ENCODE measurements at regions not wholly inside any gene's neighbourhood (a gene's known extent, or its start where the extent isn't known, plus 50 kb on each side); places are given as distances from the start of the nearest gene placed in this dataset.

DNA sequence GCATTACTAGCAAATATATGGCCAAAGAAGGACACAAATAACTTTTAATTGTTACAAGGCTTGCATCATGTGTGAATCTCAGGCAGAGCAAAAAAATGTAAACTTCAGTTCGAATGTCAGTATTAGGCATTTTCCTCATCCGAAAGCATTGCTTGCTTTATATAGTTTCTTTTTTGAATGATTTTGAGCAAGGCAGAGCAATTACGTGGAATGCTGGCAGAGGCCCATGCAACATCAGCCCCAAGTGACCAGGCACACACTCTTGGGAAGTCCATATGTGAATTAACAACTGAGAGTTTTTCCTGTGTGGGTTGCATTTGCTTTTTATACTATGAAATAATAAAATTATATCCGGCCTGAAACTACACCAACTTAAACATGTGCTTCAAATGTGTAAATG, 274.8 kb downstream of the PTPRC start:
- no peak overlapping the region for H3K27ac Mint-ChIP-seq (ENCODE audit: unreplicated experiment)
- Histone ChIP-seq H4K20me1 (ENCODE audit: insufficient read depth, low read length) (peaks cover 95% of the 10 kb centered on the region), H3K27ac (ENCODE audit: low read depth, low read length) (no peak overlapping the region), H2AFZ (ENCODE audit: low read depth, low read length) (no peak overlapping the region), H3K27me3 (ENCODE audit: insufficient read depth, low read length) (no peaks in the 10 kb centered on the region), H3K36me3 (ENCODE audit: insufficient read depth, low read length) (peaks cover 26% of the 10 kb centered on the region), H3K4me1 (ENCODE audit: insufficient read depth, low read length) (peaks cover 26% of the 10 kb centered on the region), H3K4me3 (ENCODE audit: insufficient read depth, low read depth, low read length) (no peak overlapping the region), H3K79me2 (ENCODE audit: insufficient read depth, low read length) (peaks cover 100% of the 10 kb centered on the region), H3K9ac (ENCODE audit: low read length) (no peak overlapping the region), H3K9me3 (ENCODE audit: insufficient read depth, low read depth, low read length) (no peaks in the 10 kb centered on the region), H3K4me2 (ENCODE audit: low read length) (no peak overlapping the region)
- peaks cover 19% of the 10 kb centered on the region for H3K36me3 Mint-ChIP-seq (ENCODE audit: low read depth, unreplicated experiment)
- DNase-seq (ENCODE audit: low read depth) (no peak), FAIRE-seq (no peak)
- no peak for TF ChIP-seq CTCF (IDR thresholded peaks at IDR 0.05; ENCODE audit: insufficient read depth, low read depth, low read length)
- TF ChIP-seq EZH2 (IDR thresholded peaks at IDR 0.05; ENCODE audit: insufficient read depth, low read length), result no peak
- H3K27me3 Mint-ChIP-seq (ENCODE audit: low read depth, unreplicated experiment), result no peaks in the 10 kb centered on the region
- H3K4me3 Mint-ChIP-seq (ENCODE audit: unreplicated experiment), result no peak overlapping the region
- H3K4me1 Mint-ChIP-seq (ENCODE audit: low read depth, unreplicated experiment), result peaks cover 75% of the 10 kb centered on the region
- peaks cover 2% of the 10 kb centered on the region for H3K9me3 Mint-ChIP-seq (ENCODE audit: unreplicated experiment)

DNA sequence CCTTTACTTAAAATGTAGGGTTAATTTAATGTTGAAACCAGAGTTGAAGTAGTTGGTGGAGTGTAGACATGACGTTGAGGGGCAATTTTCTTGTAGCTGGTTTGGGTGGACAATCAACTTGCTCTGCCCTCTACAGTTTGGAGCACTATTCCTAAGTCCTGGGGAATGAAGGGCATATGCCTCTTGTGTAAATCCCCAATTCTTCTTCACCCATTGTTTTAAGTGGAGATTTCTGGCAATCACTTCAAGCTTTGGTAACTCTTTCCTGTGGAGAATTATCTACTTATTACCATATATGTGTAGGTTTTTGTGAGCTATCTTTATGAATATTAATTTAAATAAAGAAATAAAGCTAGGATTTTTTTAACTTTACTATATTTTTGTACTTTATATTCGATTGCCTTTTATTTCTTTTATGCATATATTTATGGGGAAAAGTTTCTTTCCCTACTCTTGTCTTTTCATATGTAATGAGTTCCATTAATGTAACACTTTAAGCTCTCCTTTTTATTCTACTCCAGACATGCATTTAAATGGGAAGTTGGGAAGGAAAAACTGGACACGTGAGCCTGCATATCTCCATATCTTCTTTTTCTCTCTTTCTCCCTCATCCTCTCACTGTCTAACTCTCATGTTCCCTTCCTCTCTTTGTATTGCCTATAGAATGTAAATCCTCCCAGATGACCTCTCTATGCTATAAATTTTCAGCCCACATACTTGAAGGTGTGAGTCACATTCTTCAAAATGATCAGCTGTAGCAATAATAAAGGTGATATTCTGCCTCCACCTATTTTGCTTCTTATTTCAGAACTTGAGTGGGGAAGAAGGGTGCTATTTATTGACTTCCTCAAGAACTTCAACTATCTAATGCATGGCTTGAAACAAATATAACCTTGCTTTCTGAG, 276.7 kb downstream of the PTPRC start:
- Histone ChIP-seq H3K4me3 (ENCODE audit: insufficient read depth, low read depth, low read length) (no peak overlapping the region), H4K20me1 (ENCODE audit: insufficient read depth, low read length) (peaks cover 99% of the 10 kb centered on the region), H3K9ac (ENCODE audit: low read length) (no peak overlapping the region), H2AFZ (ENCODE audit: low read depth, low read length) (no peak overlapping the region), H3K9me3 (ENCODE audit: insufficient read depth, low read depth, low read length) (no peaks in the 10 kb centered on the region), H3K4me2 (ENCODE audit: low read length) (peak overlapping the region; percentile 16), H3K27me3 (ENCODE audit: insufficient read depth, low read length) (no peaks in the 10 kb centered on the region), H3K4me1 (ENCODE audit: insufficient read depth, low read length) (peaks cover 25% of the 10 kb centered on the region), H3K36me3 (ENCODE audit: insufficient read depth, low read length) (peaks cover 33% of the 10 kb centered on the region), H3K79me2 (ENCODE audit: insufficient read depth, low read length) (peaks cover 100% of the 10 kb centered on the region), H3K27ac (ENCODE audit: low read depth, low read length) (no peak overlapping the region)
- FAIRE-seq (no peak), DNase-seq (ENCODE audit: low read depth) (no peak)
- TF ChIP-seq EZH2 (IDR thresholded peaks at IDR 0.05; ENCODE audit: insufficient read depth, low read length), result no peak
- no peak for TF ChIP-seq CTCF (IDR thresholded peaks at IDR 0.05; ENCODE audit: insufficient read depth, low read depth, low read length)
- Mint-ChIP-seq H3K27me3 (ENCODE audit: low read depth, unreplicated experiment) (no peaks in the 10 kb centered on the region), H3K27ac (ENCODE audit: unreplicated experiment) (peak overlapping the region; percentile 66), H3K4me1 (ENCODE audit: low read depth, unreplicated experiment) (peaks cover 81% of the 10 kb centered on the region), H3K4me3 (ENCODE audit: unreplicated experiment) (peak overlapping the region; percentile 13), H3K36me3 (ENCODE audit: low read depth, unreplicated experiment) (peaks cover 19% of the 10 kb centered on the region), H3K9me3 (ENCODE audit: unreplicated experiment) (peaks cover 2% of the 10 kb centered on the region)

DNA sequence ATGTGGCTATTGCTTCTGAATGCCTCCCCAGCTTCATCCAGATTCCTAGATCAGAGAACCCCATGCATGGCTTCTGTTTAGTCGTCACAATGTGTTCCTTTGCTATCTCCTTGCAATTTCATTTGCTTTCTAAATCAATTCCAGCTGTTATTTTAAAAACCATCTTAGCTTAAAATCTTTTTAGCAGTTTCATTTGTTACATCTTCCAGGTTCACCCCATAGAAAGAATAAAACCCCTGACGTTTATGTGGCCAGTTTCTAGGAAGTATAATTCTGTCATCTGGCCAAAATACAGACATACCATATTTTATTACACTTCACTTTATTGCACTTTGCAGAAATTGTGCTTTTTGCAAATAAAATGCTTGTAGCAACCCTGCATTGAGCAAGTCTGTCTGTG, 278.4 kb downstream of the PTPRC start:
- Mint-ChIP-seq H3K36me3 (ENCODE audit: low read depth, unreplicated experiment) (peaks cover 14% of the 10 kb centered on the region), H3K27me3 (ENCODE audit: low read depth, unreplicated experiment) (no peaks in the 10 kb centered on the region), H3K4me1 (ENCODE audit: low read depth, unreplicated experiment) (peaks cover 72% of the 10 kb centered on the region), H3K4me3 (ENCODE audit: unreplicated experiment) (peak overlapping the region; percentile 3), H3K27ac (ENCODE audit: unreplicated experiment) (no peak overlapping the region), H3K9me3 (ENCODE audit: unreplicated experiment) (no peaks in the 10 kb centered on the region)
- peaks cover 100% of the 10 kb centered on the region for H3K79me2 ChIP-seq (ENCODE audit: insufficient read depth, low read length)
- no peak overlapping the region for H3K27ac ChIP-seq (ENCODE audit: low read depth, low read length)
- no peak overlapping the region for H2AFZ ChIP-seq (ENCODE audit: low read depth, low read length)
- H3K36me3 ChIP-seq (ENCODE audit: insufficient read depth, low read length), result peaks cover 33% of the 10 kb centered on the region
- H3K9me3 ChIP-seq (ENCODE audit: insufficient read depth, low read depth, low read length), result no peaks in the 10 kb centered on the region
- DNase-seq (ENCODE audit: low read depth) (no peak), FAIRE-seq (no peak)
- H3K9ac ChIP-seq (ENCODE audit: low read length), result no peak overlapping the region
- TF ChIP-seq EZH2 (IDR thresholded peaks at IDR 0.05; ENCODE audit: insufficient read depth, low read length) (no peak), CTCF (IDR thresholded peaks at IDR 0.05; ENCODE audit: insufficient read depth, low read depth, low read length) (no peak)
- H3K27me3 ChIP-seq (ENCODE audit: insufficient read depth, low read length), result no peaks in the 10 kb centered on the region
- H3K4me1 ChIP-seq (ENCODE audit: insufficient read depth, low read length), result peaks cover 23% of the 10 kb centered on the region
- H3K4me2 ChIP-seq (ENCODE audit: low read length), result no peak overlapping the region
- H4K20me1 ChIP-seq (ENCODE audit: insufficient read depth, low read length), result peaks cover 97% of the 10 kb centered on the region
- no peak overlapping the region for H3K4me3 ChIP-seq (ENCODE audit: insufficient read depth, low read depth, low read length)

All from astrocyte (in vitro differentiated cells and primary cell).